ENCODE measurements at regions not wholly inside any gene's neighbourhood (a gene's known extent, or its start where the extent isn't known, plus 50 kb on each side); places are given as distances from the start of the nearest gene placed in this dataset.

- intact Hi-C loops (cut with DNase I): no loop called here
- DNase-seq: no peak
- no peak for ATAC-seq
Observed at GRCh38 chr13:48838193-48838973, 137.3 kb upstream of the FNDC3A start.

GRCh38 chr13:48839171-48839570 is 136.5 kb upstream of the FNDC3A start:
- intact Hi-C loops (cut with DNase I): no loop called here
- no peak for ATAC-seq
- no peak for DNase-seq

GRCh38 chr13:48840366-48840765 is 135.3 kb upstream of the FNDC3A start:
- intact Hi-C loops (cut with DNase I): no loop called here
- no peak for DNase-seq
- ATAC-seq: no peak

- intact Hi-C loops (cut with DNase I): no loop called here
- ATAC-seq (no peak), DNase-seq (no peak)
Observed at GRCh38 chr13:48842316-48842715, 133.4 kb upstream of the FNDC3A start.

- no peak for DNase-seq
- ATAC-seq: peak in 1 of 2 donors; percentile 29
- intact Hi-C loops (cut with DNase I): no loop called here
Observed at GRCh38 chr13:48843630-48844380, 131.9 kb upstream of the FNDC3A start.

GRCh38 chr13:48844676-48845075 is 131.0 kb upstream of the FNDC3A start:
- no peak for DNase-seq
- ATAC-seq: no peak
- intact Hi-C loops (cut with DNase I): no loop called here

- DNase-seq (no peak), ATAC-seq (no peak)
- intact Hi-C loops (cut with DNase I): no loop called here
Observed at GRCh38 chr13:48849515-48849914, 126.2 kb upstream of the FNDC3A start.

- DNase-seq (no peak), ATAC-seq (no peak)
- intact Hi-C loops (cut with DNase I): no loop called here
Observed at GRCh38 chr13:48851707-48852106, 124.0 kb upstream of the FNDC3A start.

GRCh38 chr13:48852911-48853727 is 122.6 kb upstream of the FNDC3A start:
- no peak for ATAC-seq

GRCh38 chr13:48853728-48854102 is 122.0 kb upstream of the FNDC3A start:
- intact Hi-C loops (cut with DNase I): no loop called here
- DNase-seq: no peak
- ATAC-seq: peak in 1 of 2 donors; percentile 29

More at GRCh38 chr13:48852911-48853727, 122.6 kb upstream of the FNDC3A start:
- intact Hi-C loops (cut with DNase I): no loop called here
- no peak for DNase-seq

- intact Hi-C loops (cut with DNase I): no loop called here
- ATAC-seq (no peak), DNase-seq (no peak)
Observed at GRCh38 chr13:48857576-48857975, 118.1 kb upstream of the FNDC3A start.

- DNase-seq (no peak), ATAC-seq (no peak)
- intact Hi-C loops (cut with DNase I): no loop called here
Observed at GRCh38 chr13:48858122-48858902, 117.4 kb upstream of the FNDC3A start.

- intact Hi-C loops (cut with DNase I): no loop called here
- peak in 1 of 2 donors; percentile 49 for ATAC-seq
- DNase-seq: no peak
Observed at GRCh38 chr13:48859272-48860105, 116.2 kb upstream of the FNDC3A start.

- DNase-seq (no peak), ATAC-seq (no peak)
- intact Hi-C loops (cut with DNase I): no loop called here
Observed at GRCh38 chr13:48860364-48860763, 115.3 kb upstream of the FNDC3A start.

- DNase-seq (no peak), ATAC-seq (no peak)
- intact Hi-C loops (cut with DNase I): no loop called here
Observed at GRCh38 chr13:48862572-48862971, 113.1 kb upstream of the FNDC3A start.

- no peak for ATAC-seq
- intact Hi-C loops (cut with DNase I): no loop called here
- no peak for DNase-seq
Observed at GRCh38 chr13:48864100-48864499, 111.6 kb upstream of the FNDC3A start.

GRCh38 chr13:48866249-48866648 is 109.5 kb upstream of the FNDC3A start:
- DNase-seq: no peak
- peak in 1 of 2 donors; percentile 61 for ATAC-seq
- intact Hi-C loops (cut with DNase I): no loop called here

GRCh38 chr13:48873081-48873480 is 102.6 kb upstream of the FNDC3A start:
- ATAC-seq: no peak
- intact Hi-C loops (cut with DNase I): no loop called here

More at GRCh38 chr13:48873081-48873480, 102.6 kb upstream of the FNDC3A start:
- DNase-seq: no peak

Data from left cardiac atrium (tissue), 4 donors.